ENCODE measurements at regions not wholly inside any gene's neighbourhood (a gene's known extent, or its start where the extent isn't known, plus 50 kb on each side); places are given as distances from the start of the nearest gene placed in this dataset.
"Not testable (repeated sequence)": the region's sequence is repeated elsewhere in the genome, so short reads cannot be mapped to it uniquely, and the experiment has no call there.

DNA sequence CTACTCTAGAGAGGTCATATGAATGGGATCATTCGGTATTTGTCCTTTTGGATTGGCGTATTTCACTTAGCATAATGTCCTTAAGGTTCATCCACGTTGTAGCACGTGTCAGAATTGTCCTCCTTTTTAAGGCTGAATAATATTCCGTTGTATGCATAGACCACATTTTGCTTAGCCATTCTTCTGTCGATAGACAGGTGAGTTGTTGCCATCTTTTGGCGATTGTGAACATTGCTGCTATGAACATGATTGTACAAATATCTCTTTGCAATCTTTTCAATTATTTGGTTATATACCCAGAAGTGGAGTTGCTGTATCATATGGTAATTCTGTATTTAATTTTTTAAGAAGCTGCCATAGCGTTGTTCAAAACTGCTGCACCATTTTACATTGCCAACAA lies 52.4 kb upstream of the GOLGA8J start:
- no peak overlapping the region for H3K27ac Mint-ChIP-seq
- H3K9me3 Mint-ChIP-seq: peaks cover 3% of the 10 kb centered on the region
- no peaks in the 10 kb centered on the region for H3K4me1 Mint-ChIP-seq
- H3K27me3 Mint-ChIP-seq: peaks cover under 1% of the 10 kb centered on the region
- no peak overlapping the region for H3K4me3 Mint-ChIP-seq
- DNase-seq: no peak
- no peaks in the 10 kb centered on the region for H3K36me3 Mint-ChIP-seq

DNA sequence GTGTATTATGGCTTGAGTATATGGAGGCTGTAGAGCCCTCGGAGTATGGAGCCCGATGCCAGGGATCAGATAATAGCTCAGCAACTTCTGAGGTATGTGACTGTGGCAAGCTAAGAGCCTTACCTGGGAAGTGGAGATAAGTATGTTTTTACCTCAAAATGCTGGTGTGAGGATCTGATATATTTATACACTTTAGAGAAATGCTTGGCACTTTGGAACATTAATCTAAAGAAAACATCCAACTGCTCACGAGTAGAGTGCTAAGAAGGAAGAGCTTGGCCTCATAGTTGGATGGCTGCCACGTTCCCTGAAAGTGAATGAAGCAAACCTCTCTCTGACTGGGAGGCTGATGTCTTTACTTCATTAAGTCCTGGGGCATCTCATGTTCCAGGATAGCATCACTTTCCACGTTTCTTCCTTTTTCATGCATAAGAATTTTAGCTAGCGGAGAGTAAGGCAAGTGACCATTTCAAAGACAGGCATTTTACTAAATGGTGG lies 58.9 kb upstream of the GOLGA8J start:
- peaks cover 2% of the 10 kb centered on the region for H3K9me3 Mint-ChIP-seq
- no peak overlapping the region for H3K27ac Mint-ChIP-seq
- peaks cover 39% of the 10 kb centered on the region for H3K27me3 Mint-ChIP-seq
- H3K4me1 Mint-ChIP-seq: no peaks in the 10 kb centered on the region
- DNase-seq: no peak
- no peaks in the 10 kb centered on the region for H3K36me3 Mint-ChIP-seq
- no peak overlapping the region for H3K4me3 Mint-ChIP-seq

DNA sequence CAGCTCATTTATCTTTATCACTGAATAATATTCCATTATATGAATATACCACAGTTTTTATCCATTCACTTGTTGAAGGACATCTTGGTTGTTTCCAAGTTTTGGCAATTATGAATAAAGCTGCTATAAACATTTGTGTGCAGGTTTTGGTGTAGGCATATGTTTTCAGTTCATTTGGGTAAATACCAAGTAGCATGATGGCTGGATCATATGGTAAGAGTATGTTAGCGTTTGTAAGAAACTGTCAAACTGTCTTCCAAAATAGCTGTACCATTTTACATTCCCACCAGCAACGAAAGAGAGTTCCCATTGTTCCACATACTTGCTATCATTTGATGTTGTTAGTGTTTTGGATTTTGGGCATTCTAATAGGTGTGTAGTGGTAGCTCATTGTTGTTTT lies 72.0 kb upstream of the GOLGA8J start:
- H3K36me3 Mint-ChIP-seq: no peaks in the 10 kb centered on the region
- no peaks in the 10 kb centered on the region for H3K4me1 Mint-ChIP-seq
- peaks cover 23% of the 10 kb centered on the region for H3K27me3 Mint-ChIP-seq
- no peak overlapping the region for H3K4me3 Mint-ChIP-seq
- no peak overlapping the region for H3K27ac Mint-ChIP-seq
- peaks cover 2% of the 10 kb centered on the region for H3K9me3 Mint-ChIP-seq
- no peak for DNase-seq

DNA sequence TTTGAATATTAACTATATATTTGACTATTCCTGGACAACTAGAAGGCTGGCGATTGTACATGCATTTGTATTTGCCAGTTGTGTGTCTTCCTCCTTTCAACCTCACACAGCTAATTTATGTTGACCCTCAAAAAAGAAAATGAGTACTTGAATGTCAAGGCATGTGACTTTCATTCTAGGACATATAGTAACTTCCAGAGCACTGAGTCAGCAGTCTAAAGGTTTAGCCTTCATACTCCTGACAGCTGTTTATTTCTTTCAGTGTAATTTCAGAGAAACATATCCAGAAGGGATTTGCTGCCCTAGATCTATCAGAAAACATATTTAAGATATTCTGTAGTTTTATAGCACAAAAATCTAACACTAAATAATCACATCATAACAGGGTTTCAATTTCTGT lies 74.6 kb upstream of the GOLGA8J start:
- H3K4me3 Mint-ChIP-seq: no peak overlapping the region
- no peak for DNase-seq
- H3K36me3 Mint-ChIP-seq: no peaks in the 10 kb centered on the region
- no peaks in the 10 kb centered on the region for H3K4me1 Mint-ChIP-seq
- H3K9me3 Mint-ChIP-seq: peaks cover 2% of the 10 kb centered on the region
- no peak overlapping the region for H3K27ac Mint-ChIP-seq
- peaks cover 10% of the 10 kb centered on the region for H3K27me3 Mint-ChIP-seq

DNA sequence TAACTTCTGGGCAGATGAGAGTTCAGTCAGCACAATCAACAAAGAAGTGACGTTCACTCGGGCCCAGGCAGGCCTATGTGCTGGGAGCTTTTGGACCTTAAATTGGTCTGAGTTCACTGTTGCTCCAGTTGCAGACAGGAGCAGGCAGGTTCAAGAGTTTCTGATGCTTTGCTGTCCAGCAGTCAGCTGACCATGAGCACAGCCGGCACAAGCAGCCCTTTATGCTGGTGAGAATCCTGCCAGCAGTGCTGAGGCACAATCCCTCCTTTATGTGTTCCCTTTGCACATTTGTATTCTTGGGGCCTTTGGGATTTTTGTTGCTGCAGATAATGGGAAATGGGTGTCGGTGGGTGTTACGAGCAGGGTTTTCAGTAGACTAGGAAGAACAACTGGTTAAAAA lies 81.2 kb upstream of the GOLGA8J start:
- Mint-ChIP-seq H3K36me3 (no peaks in the 10 kb centered on the region), H3K4me1 (no peaks in the 10 kb centered on the region), H3K4me3 (no peak overlapping the region), H3K9me3 (peaks cover 2% of the 10 kb centered on the region), H3K27ac (no peak overlapping the region), H3K27me3 (peaks cover 1% of the 10 kb centered on the region)
- no peak for DNase-seq

DNA sequence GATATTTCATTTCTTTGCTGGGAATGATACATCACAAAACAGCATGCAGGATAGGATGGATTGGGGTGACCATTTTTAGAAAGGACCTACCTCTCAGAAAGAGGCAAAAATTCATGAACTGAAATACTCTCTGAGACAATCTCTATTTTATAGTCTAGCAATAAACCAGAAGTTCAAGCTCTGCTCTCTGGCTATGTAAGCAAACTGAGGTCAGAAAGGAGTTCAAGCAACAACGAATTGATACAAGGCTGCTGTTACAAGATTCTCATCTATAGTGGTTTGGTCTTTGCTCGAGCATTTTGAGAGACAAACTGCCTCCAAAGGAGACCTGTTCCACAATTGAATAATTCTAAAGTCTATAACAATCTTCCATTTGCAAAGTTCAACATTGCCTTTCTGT lies 84.7 kb upstream of the GOLGA8J start:
- DNase-seq: no peak
- H3K9me3 Mint-ChIP-seq: peaks cover 2% of the 10 kb centered on the region
- peaks cover 15% of the 10 kb centered on the region for H3K27me3 Mint-ChIP-seq
- no peaks in the 10 kb centered on the region for H3K4me1 Mint-ChIP-seq
- H3K27ac Mint-ChIP-seq: no peak overlapping the region
- no peak overlapping the region for H3K4me3 Mint-ChIP-seq
- H3K36me3 Mint-ChIP-seq: no peaks in the 10 kb centered on the region

DNA sequence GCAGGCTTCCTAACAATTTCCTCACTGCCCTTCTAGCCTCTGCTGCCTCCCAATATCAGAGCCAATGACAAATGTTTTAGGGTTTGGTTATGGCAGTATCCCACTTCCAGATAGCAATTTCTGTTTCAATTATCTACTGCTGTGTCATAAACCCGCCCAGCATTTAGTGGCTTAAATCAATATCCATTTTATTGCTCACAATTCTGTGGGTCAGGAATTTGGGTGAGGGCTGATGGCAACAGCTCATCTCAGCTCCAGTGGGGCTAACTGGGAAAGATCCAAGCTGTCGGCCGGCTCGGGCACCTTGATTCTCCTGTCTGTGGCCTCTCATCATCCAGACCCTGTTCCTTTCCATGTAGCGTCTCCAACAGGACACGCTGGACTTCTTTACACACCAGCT lies 85.3 kb upstream of the GOLGA8J start:
- Mint-ChIP-seq H3K4me1 (no peaks in the 10 kb centered on the region), H3K36me3 (no peaks in the 10 kb centered on the region), H3K27me3 (peaks cover 15% of the 10 kb centered on the region), H3K9me3 (peaks cover 2% of the 10 kb centered on the region), H3K27ac (no peak overlapping the region), H3K4me3 (no peak overlapping the region)
- DNase-seq: no peak

DNA sequence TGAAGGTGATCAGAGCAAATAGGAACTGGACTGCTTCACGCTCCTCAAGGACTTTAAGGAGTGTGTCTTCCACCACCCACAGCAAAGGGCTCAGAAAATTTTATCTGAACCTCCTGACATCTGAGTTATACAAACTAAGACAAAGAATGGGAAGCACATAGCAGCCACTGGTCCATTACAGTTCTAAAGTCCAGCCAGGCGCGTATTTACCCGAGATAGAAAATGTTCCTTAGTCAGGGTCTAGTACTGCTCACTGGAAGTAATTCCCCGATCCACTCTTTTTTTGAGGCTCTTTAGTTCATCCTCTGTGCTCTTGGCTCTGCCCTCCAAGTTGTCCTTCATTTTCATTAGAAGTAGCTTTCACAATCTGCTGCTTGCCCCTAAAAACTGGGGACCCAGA lies 88.5 kb upstream of the GOLGA8J start:
- Mint-ChIP-seq H3K4me3 (no peak overlapping the region), H3K27ac (no peak overlapping the region), H3K4me1 (no peaks in the 10 kb centered on the region), H3K36me3 (no peaks in the 10 kb centered on the region), H3K9me3 (no peaks in the 10 kb centered on the region), H3K27me3 (peaks cover 30% of the 10 kb centered on the region)
- DNase-seq: no peak

DNA sequence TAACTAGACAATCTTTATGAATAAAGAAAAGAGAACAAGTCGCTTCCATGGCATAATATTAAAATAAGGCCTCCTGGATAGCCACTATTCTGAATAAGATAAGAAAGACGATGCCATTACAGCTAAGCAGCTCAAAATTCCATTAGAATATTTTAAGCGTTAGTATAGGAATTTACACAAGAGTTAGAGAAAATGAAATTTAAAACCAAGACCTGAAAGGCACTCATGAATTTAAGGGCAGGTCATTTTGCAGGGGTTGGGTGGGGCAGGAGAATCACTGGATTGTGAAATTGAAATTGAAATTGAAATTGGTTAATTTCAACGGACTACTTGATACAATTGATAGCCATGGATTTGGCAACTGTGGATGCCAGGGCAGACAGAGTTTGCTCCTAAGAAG lies 91.8 kb upstream of the GOLGA8J start:
- Mint-ChIP-seq H3K36me3 (no peaks in the 10 kb centered on the region), H3K9me3 (no peaks in the 10 kb centered on the region)

DNA sequence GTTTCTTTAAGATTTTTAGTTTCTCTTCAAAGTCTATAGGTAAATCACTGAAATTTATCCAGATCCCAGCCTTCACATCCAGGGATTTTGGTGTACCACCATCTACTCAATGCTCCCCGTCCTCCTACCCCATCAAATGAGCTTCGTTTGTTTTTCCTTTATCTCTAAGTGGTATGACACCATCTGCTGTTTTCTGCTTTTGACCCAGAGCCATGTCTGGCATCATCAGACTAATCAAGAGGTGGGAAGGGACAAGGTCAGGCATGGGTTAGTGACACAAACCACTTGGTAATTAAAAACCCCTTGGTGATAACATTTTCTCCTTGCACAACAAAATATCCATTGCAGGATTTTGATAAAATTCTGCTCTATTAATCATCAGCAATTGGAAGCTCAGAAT lies 92.7 kb upstream of the GOLGA8J start:
- no peaks in the 10 kb centered on the region for H3K4me1 Mint-ChIP-seq
- DNase-seq: no peak
- H3K36me3 Mint-ChIP-seq: no peaks in the 10 kb centered on the region
- H3K9me3 Mint-ChIP-seq: no peaks in the 10 kb centered on the region
- H3K4me3 Mint-ChIP-seq: no peak overlapping the region
- no peak overlapping the region for H3K27ac Mint-ChIP-seq
- H3K27me3 Mint-ChIP-seq: peaks cover 34% of the 10 kb centered on the region

More for the DNA sequence above, 91.8 kb upstream of the GOLGA8J start:
- no peak for DNase-seq
- Mint-ChIP-seq H3K4me3 (no peak overlapping the region), H3K27ac (no peak overlapping the region), H3K4me1 (no peaks in the 10 kb centered on the region), H3K27me3 (peaks cover 34% of the 10 kb centered on the region)

DNA sequence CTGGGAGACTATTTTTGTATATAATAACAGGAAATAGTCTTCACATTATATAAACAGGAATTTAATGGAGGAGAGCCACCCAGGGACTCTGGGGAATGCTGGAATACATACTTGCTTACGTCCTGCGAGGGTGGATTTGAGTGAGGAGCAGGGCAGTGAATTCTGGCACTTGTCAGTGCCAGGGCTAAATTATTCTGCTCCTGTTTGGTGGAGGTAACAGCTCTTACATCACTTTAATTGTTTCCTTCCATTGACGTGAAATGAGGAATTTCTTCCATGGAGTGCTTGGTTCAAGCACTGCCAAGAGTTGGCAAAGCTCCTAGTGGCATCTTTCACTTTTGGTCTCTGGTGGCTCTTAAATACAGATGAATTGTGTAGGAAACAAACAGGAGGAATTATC lies 94.1 kb upstream of the GOLGA8J start:
- Mint-ChIP-seq H3K27ac (no peak overlapping the region), H3K27me3 (peaks cover 21% of the 10 kb centered on the region), H3K36me3 (no peaks in the 10 kb centered on the region), H3K9me3 (no peaks in the 10 kb centered on the region), H3K4me3 (no peak overlapping the region), H3K4me1 (no peaks in the 10 kb centered on the region)
- no peak for DNase-seq

DNA sequence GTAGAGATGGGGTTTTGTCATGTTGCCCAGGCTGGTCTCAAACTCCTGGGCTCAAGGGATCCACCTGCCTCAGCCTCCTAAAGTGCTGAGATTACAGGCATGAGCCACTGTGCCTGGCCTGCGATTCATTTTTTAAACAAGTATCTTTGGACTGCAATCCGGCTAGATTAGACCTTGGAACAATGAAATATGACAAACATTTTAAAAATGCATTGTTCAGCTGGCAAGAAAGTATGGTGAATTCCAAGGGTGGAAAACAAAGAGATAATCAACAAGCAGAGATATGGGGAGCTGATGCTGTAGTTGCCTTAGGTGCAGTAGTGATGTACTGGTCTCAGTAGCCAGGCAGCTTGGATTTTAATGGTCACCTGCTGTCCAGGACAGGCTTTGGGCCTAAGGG lies 95.8 kb upstream of the GOLGA8J start:
- Mint-ChIP-seq H3K36me3 (no peaks in the 10 kb centered on the region), H3K27me3 (peaks cover 22% of the 10 kb centered on the region), H3K4me1 (no peaks in the 10 kb centered on the region), H3K27ac (no peak overlapping the region), H3K4me3 (no peak overlapping the region), H3K9me3 (no peaks in the 10 kb centered on the region)
- DNase-seq: no peak

DNA sequence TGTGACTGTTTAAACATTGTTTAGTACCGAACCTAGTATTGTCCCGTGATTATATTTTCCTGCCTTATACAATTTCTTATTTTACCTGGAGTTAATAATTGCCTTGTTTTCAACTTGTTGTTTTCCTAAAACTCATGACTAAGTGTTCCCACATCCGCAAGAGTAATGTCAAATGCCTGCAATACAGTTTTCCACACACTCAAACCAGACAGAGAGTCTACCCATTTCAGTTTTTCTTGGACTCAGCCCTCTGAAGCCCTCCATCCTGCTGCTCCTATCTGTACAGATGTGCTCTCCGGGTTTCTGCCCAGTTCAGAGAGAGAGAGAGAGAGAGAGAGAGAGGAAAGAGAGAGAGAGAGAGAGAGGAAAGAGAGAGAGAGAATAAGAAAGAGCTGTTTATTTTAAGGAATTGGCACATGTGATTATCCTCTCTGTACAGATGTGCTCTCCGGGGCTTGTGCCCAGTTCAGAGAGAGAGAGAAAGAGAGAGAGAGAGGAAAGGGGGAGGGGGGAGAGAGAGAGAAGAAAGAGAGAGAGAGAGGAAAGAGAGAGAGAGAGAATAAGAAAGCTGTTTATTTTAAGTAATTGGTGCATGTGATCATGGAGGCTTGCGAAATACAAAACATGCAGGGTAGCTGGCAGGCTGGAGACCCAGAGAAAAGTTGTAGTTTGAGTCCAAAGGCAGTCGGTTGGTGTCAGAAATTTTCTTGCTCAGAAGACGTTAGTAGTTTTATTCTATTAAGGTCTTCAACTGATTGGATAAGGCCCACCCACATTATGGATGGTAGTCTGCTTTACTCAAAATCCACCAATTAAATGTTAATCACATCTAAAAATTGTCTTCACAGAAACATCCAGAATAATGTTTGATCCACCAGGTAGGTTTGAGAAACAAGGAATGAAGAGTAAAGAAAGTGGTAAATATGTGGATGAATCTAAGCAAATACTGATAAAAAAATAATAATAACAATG lies 104.1 kb upstream of the GOLGA8J start:
- H3K27ac Mint-ChIP-seq: no peak overlapping the region
- peaks cover 34% of the 10 kb centered on the region for H3K27me3 Mint-ChIP-seq
- DNase-seq: no peak

DNA sequence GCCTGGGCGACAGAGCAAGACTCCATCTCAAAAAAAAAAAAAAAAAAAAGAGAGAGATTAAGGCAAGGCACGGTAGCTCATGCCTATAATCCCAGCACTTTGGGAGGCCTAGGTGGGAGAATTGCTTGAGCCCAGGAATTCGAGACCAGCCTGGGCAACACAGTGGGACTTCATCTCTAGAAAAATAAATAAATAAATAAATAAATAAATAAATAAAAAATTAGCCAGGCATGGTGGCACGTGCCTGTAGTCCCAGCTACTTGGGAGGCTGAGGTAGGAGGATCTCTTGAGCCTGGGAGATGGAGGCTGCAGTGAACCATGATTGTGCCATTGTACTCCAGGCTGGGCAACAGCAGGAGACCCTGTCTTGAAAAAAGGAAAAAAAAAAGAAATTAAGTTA lies 108.7 kb upstream of the GOLGA8J start:
- not testable (repeated sequence) for H3K4me1 Mint-ChIP-seq, H3K9me3 Mint-ChIP-seq, H3K27ac Mint-ChIP-seq, H3K36me3 Mint-ChIP-seq, H3K4me3 Mint-ChIP-seq, DNase-seq
- peaks cover 71% of the 10 kb centered on the region for H3K27me3 Mint-ChIP-seq

More for the DNA sequence above, 104.1 kb upstream of the GOLGA8J start:
- Mint-ChIP-seq H3K4me3 (no peak overlapping the region), H3K9me3 (peaks cover 3% of the 10 kb centered on the region), H3K36me3 (no peaks in the 10 kb centered on the region), H3K4me1 (no peaks in the 10 kb centered on the region)

DNA sequence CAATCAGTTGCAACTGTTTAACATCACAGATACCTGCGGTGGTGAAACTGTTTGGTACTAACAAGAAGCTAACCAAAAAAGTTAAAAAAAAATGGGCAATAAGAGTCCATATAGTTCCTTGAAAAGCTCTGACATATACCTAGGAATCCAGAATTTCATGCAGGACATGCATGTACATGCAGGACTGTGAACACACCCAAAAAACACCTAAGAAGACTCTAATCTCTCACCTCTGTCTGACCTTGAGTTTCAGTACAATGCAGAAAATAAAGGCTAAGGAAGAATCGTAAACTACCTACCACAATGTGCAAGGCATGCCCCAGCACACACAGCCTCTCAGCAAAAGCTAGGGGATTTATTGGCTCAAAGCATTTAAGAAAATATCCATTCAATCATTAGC lies 110.7 kb upstream of the GOLGA8J start:
- Mint-ChIP-seq H3K27me3 (peaks cover 69% of the 10 kb centered on the region), H3K36me3 (peaks cover 2% of the 10 kb centered on the region), H3K4me3 (no peak overlapping the region), H3K27ac (no peak overlapping the region), H3K9me3 (peaks cover 5% of the 10 kb centered on the region), H3K4me1 (no peaks in the 10 kb centered on the region)
- DNase-seq: no peak

DNA sequence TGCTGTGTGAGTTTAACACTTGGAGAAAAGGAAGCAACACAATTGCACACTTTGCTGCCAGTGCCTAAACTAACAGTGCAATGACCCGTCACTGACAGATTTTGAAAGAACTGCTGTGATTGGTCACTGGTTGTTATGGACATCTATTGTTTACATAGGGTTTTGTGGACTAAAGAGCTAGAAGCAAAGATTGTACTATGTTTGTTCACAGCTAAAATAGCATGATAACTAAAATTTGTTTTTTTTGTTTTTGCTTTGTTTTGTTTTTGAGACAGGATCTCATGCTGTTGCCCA lies 112.4 kb upstream of the GOLGA8J start:
- Mint-ChIP-seq H3K4me1 (no peaks in the 10 kb centered on the region), H3K36me3 (peaks cover 2% of the 10 kb centered on the region), H3K9me3 (peaks cover 5% of the 10 kb centered on the region), H3K27me3 (peaks cover 80% of the 10 kb centered on the region), H3K27ac (no peak overlapping the region), H3K4me3 (no peak overlapping the region)
- no peak for DNase-seq

All from activated naive CD8-positive, alpha-beta T cell treated with anti-CD3 and anti-CD28 coated beads for 36 hours (primary cell).